HepG2 (cell line): ENCODE measurements at regions not wholly inside any gene's neighbourhood (a gene's known extent, or its start where the extent isn't known, plus 50 kb on each side); places are given as distances from the start of the nearest gene placed in this dataset.

ENCODE experiments used
- ATF1 ChIP-seq: IDR thresholded peaks from 2 replicates; pipeline ENCODE4 v1.6.1; 2016; ENCODE audit warnings: mild to moderate bottlenecking, control low read depth
- CREB1 ChIP-seq, 2 experiments: fragments of 450-650 bp in 1 of 2; IDR thresholded peaks; 2 replicates each; pipeline ENCODE4 v1.6.1; 2016 to 2017; ENCODE audit warnings: control low read depth in 1 of 2, mild to moderate bottlenecking in 1 of 2, missing compliant biosample characterization in 1 of 2, missing genetic modification characterization in 1 of 2
- HIVEP1 ChIP-seq: sonication (generic); formaldehyde crosslinking; IDR thresholded peaks from 2 replicates; pipeline ENCODE4 v1.4.0; 2020; ENCODE audit warnings: mild to moderate bottlenecking, missing genetic modification reagents
- MXI1 ChIP-seq: IDR thresholded peaks from 3 replicates; pipeline ENCODE4 v1.6.1; 2012; ENCODE audit warnings: low read depth, low read length, inconsistent platforms, borderline replicate concordance
- POLR2A ChIP-seq, 2 experiments: IDR thresholded peaks; 2 replicates each; pipeline ENCODE4 v1.6.1; 2011; ENCODE audit warnings: low read depth in 2 of 2, low read length in 2 of 2, mild to moderate bottlenecking in 1 of 2, moderate library complexity in 1 of 2; ENCODE audit not compliant: insufficient read depth in 1 of 2
- POLR2AphosphoS2 ChIP-seq: IDR thresholded peaks from 2 replicates; pipeline ENCODE4 v1.6.1; 2011; ENCODE audit warnings: low read depth, low read length, improper control_type of control experiment
- SUZ12 ChIP-seq: fragments of 150-350 bp; IDR thresholded peaks from 2 replicates; pipeline ENCODE4 v1.6.1; 2014; ENCODE audit warnings: low read depth, low read length
- ZFP41 ChIP-seq: sonication (generic); formaldehyde crosslinking; IDR thresholded peaks from 2 replicates; pipeline ENCODE4 v1.4.0; 2020; ENCODE audit warnings: mild to moderate bottlenecking, missing genetic modification reagents, borderline replicate concordance
- ZNF382 ChIP-seq: sonication (generic); formaldehyde crosslinking; IDR thresholded peaks from 2 replicates; pipeline ENCODE4 v1.5.0; 2020; ENCODE audit warnings: missing genetic modification reagents, mild to moderate bottlenecking, borderline replicate concordance
- ZNF547 ChIP-seq: sonication (generic); formaldehyde crosslinking; IDR thresholded peaks from 2 replicates; pipeline ENCODE4 v1.5.1; 2020; ENCODE audit warnings: mild to moderate bottlenecking, missing genetic modification reagents
- TF ChIP-seq, protein P1 (sequence below): sonication (generic); formaldehyde crosslinking; IDR thresholded peaks from 2 replicates; pipeline ENCODE4 v1.5.0; 2020; ENCODE audit warnings: mild to moderate bottlenecking, missing genetic modification reagents, moderate library complexity
- TF ChIP-seq, protein P2 (sequence below): sonication (generic); formaldehyde crosslinking; IDR thresholded peaks from 2 replicates; pipeline ENCODE4 v1.4.0; 2020; ENCODE audit warnings: missing genetic modification reagents

DNA sequence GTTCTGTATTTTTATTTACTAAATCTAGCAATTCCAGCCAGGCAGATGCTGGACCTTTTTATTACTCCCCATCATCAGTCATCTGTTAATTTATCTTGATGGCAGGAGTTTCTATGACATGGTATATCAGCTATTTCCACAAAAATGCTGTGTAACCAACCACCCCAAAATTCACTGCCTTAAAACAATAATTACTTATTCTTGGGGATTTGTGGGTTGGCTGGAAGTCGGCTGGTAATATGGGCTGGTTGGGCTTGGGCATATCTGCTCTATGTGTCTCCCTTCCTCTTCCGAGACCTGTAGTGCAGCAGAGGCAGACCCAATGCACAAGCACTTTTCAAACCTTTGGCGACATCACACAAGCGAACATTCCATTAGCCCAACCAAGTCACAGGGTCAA, 92.1 kb upstream of the UBE2E1 start:
- TF ChIP-seq POLR2AphosphoS2 (no peak), ZFP41 (CRISPR knock-in tag) (no peak), ZNF382 (CRISPR knock-in tag) (no peak), ATF1 (CRISPR knock-in tag) (no peak), POLR2A (IDR thresholded peaks at IDR 0.05; ENCODE audit: insufficient read depth in 1 of 2, low read depth in 2 of 2, low read length in 2 of 2) (no peak), MXI1 (no peak), HIVEP1 (CRISPR knock-in tag) (no peak), ZNF547 (no peak), SUZ12 (no peak), CREB1 (IDR thresholded peaks at IDR 0.05) (no peak), CREB1 (CRISPR knock-in tag; IDR thresholded peaks at IDR 0.05) (no peak)
- TF ChIP-seq, protein P1, sequence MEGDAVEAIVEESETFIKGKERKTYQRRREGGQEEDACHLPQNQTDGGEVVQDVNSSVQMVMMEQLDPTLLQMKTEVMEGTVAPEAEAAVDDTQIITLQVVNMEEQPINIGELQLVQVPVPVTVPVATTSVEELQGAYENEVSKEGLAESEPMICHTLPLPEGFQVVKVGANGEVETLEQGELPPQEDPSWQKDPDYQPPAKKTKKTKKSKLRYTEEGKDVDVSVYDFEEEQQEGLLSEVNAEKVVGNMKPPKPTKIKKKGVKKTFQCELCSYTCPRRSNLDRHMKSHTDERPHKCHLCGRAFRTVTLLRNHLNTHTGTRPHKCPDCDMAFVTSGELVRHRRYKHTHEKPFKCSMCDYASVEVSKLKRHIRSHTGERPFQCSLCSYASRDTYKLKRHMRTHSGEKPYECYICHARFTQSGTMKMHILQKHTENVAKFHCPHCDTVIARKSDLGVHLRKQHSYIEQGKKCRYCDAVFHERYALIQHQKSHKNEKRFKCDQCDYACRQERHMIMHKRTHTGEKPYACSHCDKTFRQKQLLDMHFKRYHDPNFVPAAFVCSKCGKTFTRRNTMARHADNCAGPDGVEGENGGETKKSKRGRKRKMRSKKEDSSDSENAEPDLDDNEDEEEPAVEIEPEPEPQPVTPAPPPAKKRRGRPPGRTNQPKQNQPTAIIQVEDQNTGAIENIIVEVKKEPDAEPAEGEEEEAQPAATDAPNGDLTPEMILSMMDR (CRISPR knock-in tag) = no peak
- TF ChIP-seq, protein P2, sequence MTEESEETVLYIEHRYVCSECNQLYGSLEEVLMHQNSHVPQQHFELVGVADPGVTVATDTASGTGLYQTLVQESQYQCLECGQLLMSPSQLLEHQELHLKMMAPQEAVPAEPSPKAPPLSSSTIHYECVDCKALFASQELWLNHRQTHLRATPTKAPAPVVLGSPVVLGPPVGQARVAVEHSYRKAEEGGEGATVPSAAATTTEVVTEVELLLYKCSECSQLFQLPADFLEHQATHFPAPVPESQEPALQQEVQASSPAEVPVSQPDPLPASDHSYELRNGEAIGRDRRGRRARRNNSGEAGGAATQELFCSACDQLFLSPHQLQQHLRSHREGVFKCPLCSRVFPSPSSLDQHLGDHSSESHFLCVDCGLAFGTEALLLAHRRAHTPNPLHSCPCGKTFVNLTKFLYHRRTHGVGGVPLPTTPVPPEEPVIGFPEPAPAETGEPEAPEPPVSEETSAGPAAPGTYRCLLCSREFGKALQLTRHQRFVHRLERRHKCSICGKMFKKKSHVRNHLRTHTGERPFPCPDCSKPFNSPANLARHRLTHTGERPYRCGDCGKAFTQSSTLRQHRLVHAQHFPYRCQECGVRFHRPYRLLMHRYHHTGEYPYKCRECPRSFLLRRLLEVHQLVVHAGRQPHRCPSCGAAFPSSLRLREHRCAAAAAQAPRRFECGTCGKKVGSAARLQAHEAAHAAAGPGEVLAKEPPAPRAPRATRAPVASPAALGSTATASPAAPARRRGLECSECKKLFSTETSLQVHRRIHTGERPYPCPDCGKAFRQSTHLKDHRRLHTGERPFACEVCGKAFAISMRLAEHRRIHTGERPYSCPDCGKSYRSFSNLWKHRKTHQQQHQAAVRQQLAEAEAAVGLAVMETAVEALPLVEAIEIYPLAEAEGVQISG (CRISPR knock-in tag) = no peak
